HG02970 (cell line): ENCODE measurements at regions not wholly inside any gene's neighbourhood (a gene's known extent, or its start where the extent isn't known, plus 50 kb on each side); places are given as distances from the start of the nearest gene placed in this dataset.

Experiments
- ATAC-seq: cut with Tn5 transposase; IDR thresholded peaks from one replicate; pipeline ENCODE4 v1.9.1; 2021; ENCODE audit warnings: mild to moderate bottlenecking, moderate library complexity, moderate number of reproducible peaks; ENCODE audit not compliant: unreplicated experiment, low FRiP score

- no peak for ATAC-seq
Observed at GRCh38 chr13:43981512-43982301, 102.0 kb downstream of the LACC1 start.

- no peak for ATAC-seq
Observed at GRCh38 chr13:43983373-43983772, 103.7 kb downstream of the LACC1 start.

- ATAC-seq: no peak
Observed at GRCh38 chr13:43984292-43984691, 104.6 kb downstream of the LACC1 start.

GRCh38 chr13:43985422-43986072 is 105.8 kb downstream of the LACC1 start:
- ATAC-seq: no peak

- no peak for ATAC-seq
Observed at GRCh38 chr13:43986421-43986981, 106.8 kb downstream of the LACC1 start.

GRCh38 chr13:43988302-43988701 is 108.6 kb downstream of the LACC1 start:
- no peak for ATAC-seq

- ATAC-seq: no peak
Observed at GRCh38 chr13:43990021-43990420, 110.3 kb downstream of the LACC1 start.

GRCh38 chr13:43990829-43991228 is 111.1 kb downstream of the LACC1 start:
- ATAC-seq: no peak

GRCh38 chr13:43991773-43992201 is 112.1 kb downstream of the LACC1 start:
- ATAC-seq: no peak

GRCh38 chr13:43992211-43992610 is 112.5 kb downstream of the LACC1 start:
- no peak for ATAC-seq

- no peak for ATAC-seq
Observed at GRCh38 chr13:43994999-43995859, 115.5 kb downstream of the LACC1 start.

GRCh38 chr13:43996221-43996620 is 116.5 kb downstream of the LACC1 start:
- no peak for ATAC-seq

GRCh38 chr13:44003481-44003880 is 123.8 kb downstream of the LACC1 start:
- no peak for ATAC-seq

GRCh38 chr13:44004878-44005277 is 125.2 kb downstream of the LACC1 start:
- no peak for ATAC-seq

GRCh38 chr13:44007451-44007850 is 127.7 kb downstream of the LACC1 start:
- no peak for ATAC-seq

GRCh38 chr13:44011036-44011435 is 131.3 kb downstream of the LACC1 start:
- ATAC-seq: no peak

- no peak for ATAC-seq
Observed at GRCh38 chr13:44012910-44013757, 133.4 kb downstream of the LACC1 start.

- no peak for ATAC-seq
Observed at GRCh38 chr13:44013758-44014291, 134.1 kb downstream of the LACC1 start.

GRCh38 chr13:44014501-44014900 is 134.8 kb downstream of the LACC1 start:
- ATAC-seq: no peak

- no peak for ATAC-seq
Observed at GRCh38 chr13:44015118-44015517, 135.4 kb downstream of the LACC1 start.
